HFFc6 (cell line): ENCODE measurements at regions not wholly inside any gene's neighbourhood (a gene's known extent, or its start where the extent isn't known, plus 50 kb on each side); places are given as distances from the start of the nearest gene placed in this dataset.

Source experiments
- DNase-seq: peaks from one replicate; pipeline ENCODE4 v3.0.0-alpha.2; 2018
- H3K27ac Mint-ChIP-seq: 2 replicates; pipeline ENCODE4 v1.8.0; 2020; ENCODE audit warnings: mild to moderate bottlenecking, mixed read lengths
- H3K27me3 Mint-ChIP-seq: 2 replicates; pipeline ENCODE4 v1.8.0; 2021; ENCODE audit warnings: mild to moderate bottlenecking, moderate library complexity, mixed read lengths; ENCODE audit not compliant: insufficient read depth
- H3K36me3 Mint-ChIP-seq: 2 replicates; pipeline ENCODE4 v1.8.0; 2021; ENCODE audit warnings: low read depth, mixed read lengths
- H3K4me1 Mint-ChIP-seq: 2 replicates; pipeline ENCODE4 v1.8.0; 2020; ENCODE audit warnings: low read depth, mixed read lengths
- H3K4me3 Mint-ChIP-seq: 2 replicates; pipeline ENCODE4 v1.8.0; 2020; ENCODE audit warnings: mild to moderate bottlenecking, moderate library complexity, mixed read lengths
- H3K9me3 Mint-ChIP-seq: 2 replicates; pipeline ENCODE4 v1.8.0; 2020; ENCODE audit warnings: mild to moderate bottlenecking, mixed read lengths
- CTCF ChIP-seq: fragments of 200-600 bp; sonication (generic); IDR thresholded peaks from 2 replicates; pipeline ENCODE4 v1.5.0; 2021; ENCODE audit warnings: antibody characterized with exemption, mild to moderate bottlenecking

GRCh38 chr3:177878957-177879356 lies 657.3 kb upstream of the KCNMB2 start:
- no peaks in the 10 kb centered on the region; the same call in 1 of the 2 replicates for H3K27me3 Mint-ChIP-seq
- no peaks in the 10 kb centered on the region for H3K36me3 Mint-ChIP-seq
- DNase-seq: no peak
- H3K4me1 Mint-ChIP-seq: peaks cover 23% of the 10 kb centered on the region
- no peak overlapping the region for H3K27ac Mint-ChIP-seq
- TF ChIP-seq CTCF: no peak
- H3K4me3 Mint-ChIP-seq: no peak overlapping the region
- H3K9me3 Mint-ChIP-seq: no peaks in the 10 kb centered on the region

DNA sequence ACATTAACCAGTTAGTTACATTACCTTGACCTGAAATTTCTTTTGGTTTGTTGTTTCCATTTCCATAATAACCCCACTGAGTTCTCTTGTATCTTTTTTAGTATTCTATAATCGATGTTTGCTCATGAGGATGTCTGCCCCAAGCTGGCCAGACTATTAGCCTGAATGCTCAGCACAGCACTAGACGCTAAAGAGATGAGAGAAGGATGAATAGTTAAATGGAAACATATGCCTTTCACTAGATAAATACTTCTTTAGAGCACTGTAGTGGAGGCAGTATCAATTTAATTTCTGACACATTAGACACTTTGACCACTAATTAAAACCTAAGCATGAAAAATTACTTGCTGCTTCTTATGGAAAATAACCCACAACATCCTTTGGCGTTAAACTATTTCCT lies 654.9 kb upstream of the KCNMB2 start:
- peaks cover 17% of the 10 kb centered on the region for H3K4me1 Mint-ChIP-seq
- no peak overlapping the region for H3K27ac Mint-ChIP-seq
- H3K27me3 Mint-ChIP-seq: no peaks in the 10 kb centered on the region
- no peaks in the 10 kb centered on the region for H3K36me3 Mint-ChIP-seq
- no peaks in the 10 kb centered on the region for H3K9me3 Mint-ChIP-seq
- TF ChIP-seq CTCF: no peak
- H3K4me3 Mint-ChIP-seq: no peak overlapping the region
- no peak for DNase-seq

DNA sequence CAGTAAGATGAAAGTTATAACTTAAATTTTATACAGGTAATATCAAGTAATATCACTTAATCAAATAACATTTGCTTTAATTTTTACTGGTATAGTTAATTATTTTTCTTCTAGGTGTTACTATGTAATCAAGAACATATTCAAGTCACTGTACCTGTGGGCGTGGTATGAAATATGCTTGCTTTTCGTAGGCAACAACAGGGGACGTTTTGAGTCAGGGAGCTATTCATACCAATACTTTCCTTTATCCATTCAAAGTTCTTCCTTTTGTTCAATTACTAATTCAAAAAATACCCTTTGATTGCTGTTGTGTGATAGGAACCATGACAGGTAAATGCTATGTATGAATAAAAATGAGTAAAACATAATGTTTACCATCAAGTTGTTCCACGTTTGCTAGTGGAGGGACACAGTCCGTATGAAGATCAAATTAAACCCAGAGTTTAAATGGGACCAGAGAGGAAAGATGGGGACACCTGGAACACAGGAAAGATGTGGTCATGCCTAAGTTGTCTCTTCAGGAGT lies 654.0 kb upstream of the KCNMB2 start:
- Mint-ChIP-seq H3K36me3 (no peaks in the 10 kb centered on the region), H3K4me1 (peaks cover 17% of the 10 kb centered on the region), H3K4me3 (no peak overlapping the region), H3K9me3 (no peaks in the 10 kb centered on the region), H3K27me3 (no peaks in the 10 kb centered on the region), H3K27ac (no peak overlapping the region)
- no peak for DNase-seq
- no peak for TF ChIP-seq CTCF

DNA sequence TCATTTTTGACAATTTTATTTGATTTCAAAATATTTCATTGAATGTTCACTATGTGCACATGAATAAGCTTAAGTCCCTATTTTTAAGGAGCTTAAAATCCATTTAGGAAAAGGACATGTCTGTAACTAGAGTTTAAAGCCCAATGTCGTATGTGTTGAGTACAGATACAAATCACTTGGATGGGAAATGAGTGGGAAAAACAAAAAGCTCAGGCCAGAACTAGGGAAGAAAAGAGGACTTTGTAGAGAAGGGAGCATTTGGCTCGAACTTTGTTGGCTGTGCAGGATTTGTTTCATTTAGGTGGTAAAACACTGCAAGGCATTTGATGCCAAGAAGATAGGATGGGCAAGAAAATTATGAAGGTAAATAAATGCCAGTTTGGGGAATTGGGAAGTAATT lies 653.1 kb upstream of the KCNMB2 start:
- Mint-ChIP-seq H3K27me3 (no peaks in the 10 kb centered on the region), H3K4me3 (no peak overlapping the region), H3K36me3 (no peaks in the 10 kb centered on the region), H3K9me3 (no peaks in the 10 kb centered on the region), H3K4me1 (peaks cover 14% of the 10 kb centered on the region), H3K27ac (no peak overlapping the region)
- DNase-seq: no peak
- no peak for TF ChIP-seq CTCF

- Mint-ChIP-seq H3K27me3 (no peaks in the 10 kb centered on the region), H3K27ac (no peak overlapping the region), H3K4me3 (no peak overlapping the region)
These were observed 652.3 kb upstream of the KCNMB2 start for GRCh38 chr3:177883957-177884356.

More at GRCh38 chr3:177883957-177884356, 652.3 kb upstream of the KCNMB2 start:
- TF ChIP-seq CTCF: no peak
- Mint-ChIP-seq H3K9me3 (no peaks in the 10 kb centered on the region), H3K4me1 (peaks cover 5% of the 10 kb centered on the region), H3K36me3 (no peaks in the 10 kb centered on the region)
- no peak for DNase-seq
